ENCODE measurements at regions not wholly inside any gene's neighbourhood (a gene's known extent, or its start where the extent isn't known, plus 50 kb on each side); places are given as distances from the start of the nearest gene placed in this dataset.

- no peak for DNase-seq (ENCODE audit: insufficient read length, low spot score)
- FAIRE-seq, result no peak
- TF ChIP-seq CTCF (IDR thresholded peaks at IDR 0.05; ENCODE audit: insufficient read depth, missing control alignments), result no peak
These were observed 142.7 kb downstream of the VAPA start for GRCh38 chr18:10056506-10056905.

GRCh38 chr18:10057401-10057893 is 143.6 kb downstream of the VAPA start:
- FAIRE-seq, result no peak
- TF ChIP-seq CTCF (IDR thresholded peaks at IDR 0.05; ENCODE audit: insufficient read depth, missing control alignments), result no peak

GRCh38 chr18:10057894-10058791 is 144.3 kb downstream of the VAPA start:
- no peak for DNase-seq (ENCODE audit: insufficient read length, low spot score)
- no peak for FAIRE-seq
- TF ChIP-seq CTCF (IDR thresholded peaks at IDR 0.05; ENCODE audit: insufficient read depth, missing control alignments), result no peak

More at GRCh38 chr18:10057401-10057893, 143.6 kb downstream of the VAPA start:
- no peak for DNase-seq (ENCODE audit: insufficient read length, low spot score)

- FAIRE-seq (no peak), DNase-seq (ENCODE audit: insufficient read length, low spot score) (no peak)
- no peak for TF ChIP-seq CTCF (IDR thresholded peaks at IDR 0.05; ENCODE audit: insufficient read depth, missing control alignments)
These were observed 146.0 kb downstream of the VAPA start for GRCh38 chr18:10059610-10060468.

- FAIRE-seq, result no peak
- TF ChIP-seq CTCF (IDR thresholded peaks at IDR 0.05; ENCODE audit: insufficient read depth, missing control alignments), result no peak
These were observed 146.6 kb downstream of the VAPA start for GRCh38 chr18:10060469-10060782.

GRCh38 chr18:10060841-10061240 is 147.0 kb downstream of the VAPA start:
- FAIRE-seq, result no peak
- no peak for DNase-seq (ENCODE audit: insufficient read length, low spot score)
- TF ChIP-seq CTCF (IDR thresholded peaks at IDR 0.05; ENCODE audit: insufficient read depth, missing control alignments), result no peak

More at GRCh38 chr18:10060469-10060782, 146.6 kb downstream of the VAPA start:
- no peak for DNase-seq (ENCODE audit: insufficient read length, low spot score)

Measured in D721Med (cell line).